AG04449 (cell line): ENCODE measurements at regions not wholly inside any gene's neighbourhood (a gene's known extent, or its start where the extent isn't known, plus 50 kb on each side); places are given as distances from the start of the nearest gene placed in this dataset.

Experiments used
- CTCF ChIA-PET: fragments of 350-600 bp; formaldehyde crosslinking; extraction: SDS; loops from one replicate; lab custom pipeline; 2021; ENCODE audit warnings: antibody characterized with exemption; lab: Yijun Ruan, JAX
- POLR2A ChIA-PET: fragments of 400-600, 350-600 bp; formaldehyde crosslinking; extraction: SDS; loops from one replicate; lab custom pipeline; 2020; ENCODE audit warnings: antibody characterized with exemption, inconsistent platforms; lab: Yijun Ruan, JAX
- DNase-seq: peaks from one replicate; pipeline ENCODE4 v3.0.0-alpha.2; 2010; ENCODE audit warnings: low read depth, low spot score
- H3K4me3 ChIP-seq: 2 replicates; pipeline ENCODE4 v1.5.1; 2011; ENCODE audit warnings: low read depth, mild to moderate bottlenecking, control low read depth, low read length
- CTCF ChIP-seq: IDR thresholded peaks from one replicate; pipeline ENCODE4 v1.5.1; 2011; ENCODE audit warnings: mild to moderate bottlenecking, moderate library complexity, low read length, control low read depth, inconsistent platforms; ENCODE audit not compliant: insufficient read depth; ENCODE audit errors: missing control alignments

GRCh38 chr12:105864901-105865300 is 273.9 kb downstream of the NUAK1 start:
- POLR2A ChIA-PET, result no interaction called here
- TF ChIP-seq CTCF, result no peak
- DNase-seq, result no peak
- no peak overlapping the region for H3K4me3 ChIP-seq
- CTCF ChIA-PET, result interaction anchor here (1.9 kb wide), 1 partner anchor 444 kb away, joined by 4 read pairs; no protein-coding TSS in a partner anchor

- ChIA-PET POLR2A (no interaction called here), CTCF (interaction anchor here (1.9 kb wide), 1 partner anchor 445 kb away, joined by 4 read pairs; no protein-coding TSS in a partner anchor)
- no peak for DNase-seq
- H3K4me3 ChIP-seq, result no peak overlapping the region
- TF ChIP-seq CTCF, result no peak
Observed at GRCh38 chr12:105865886-105866285, 272.9 kb downstream of the NUAK1 start.

- no peak overlapping the region for H3K4me3 ChIP-seq
- ChIA-PET CTCF (no interaction called here), POLR2A (interaction anchor here (0.7 kb wide), 1 partner anchor 156 kb away, joined by 3 read pairs; no protein-coding TSS in a partner anchor)
- TF ChIP-seq CTCF, result no peak
- no peak for DNase-seq
Observed at GRCh38 chr12:105874121-105874520, 264.6 kb downstream of the NUAK1 start.

- no peak for TF ChIP-seq CTCF
- CTCF ChIA-PET, result interaction anchor here (0.9 kb wide), 1 partner anchor 260 kb away, joined by 3 read pairs; no protein-coding TSS in a partner anchor
- no peak overlapping the region for H3K4me3 ChIP-seq
- POLR2A ChIA-PET, result interaction anchor here (0.6 kb wide), 2 partner anchors 337 to 413 kb away, joined by 3 to 4 read pairs; no protein-coding TSS in a partner anchor
- DNase-seq, result no peak
Observed at GRCh38 chr12:105876396-105876927, 262.3 kb downstream of the NUAK1 start.

- ChIA-PET POLR2A (no interaction called here), CTCF (interaction anchor here (1.2 kb wide), 1 partner anchor 11 kb away, joined by 3 read pairs; no protein-coding TSS in a partner anchor)
- H3K4me3 ChIP-seq, result no peak overlapping the region
- TF ChIP-seq CTCF, result no peak
- DNase-seq, result no peak
Observed at GRCh38 chr12:105878964-105879363, 259.8 kb downstream of the NUAK1 start.

GRCh38 chr12:105880824-105881388 is 257.8 kb downstream of the NUAK1 start:
- no peak overlapping the region for H3K4me3 ChIP-seq
- CTCF ChIA-PET, result no interaction called here
- POLR2A ChIA-PET, result no interaction called here
- DNase-seq, result no peak
- TF ChIP-seq CTCF, result no peak
